IMR-90 (cell line): ENCODE measurements at regions not wholly inside any gene's neighbourhood (a gene's known extent, or its start where the extent isn't known, plus 50 kb on each side); places are given as distances from the start of the nearest gene placed in this dataset.

Experiments used
- ATAC-seq: fragments of 200-7000 bp; cut with Tn5 transposase; 2 replicates; pipeline ENCODE4 v1.9.1; 2020; ENCODE audit warnings: low read depth, mild to moderate bottlenecking, moderate library complexity
- BruUV-seq: library from RNA; stranded (reverse); fragments of 400-500 nt; replicated peaks from 2 replicates; lab custom pipeline; 2021; lab: Mats Ljungman, UMichigan
- CTCF ChIA-PET: fragments of 300-600 bp; formaldehyde crosslinking; extraction: SDS; loops from one replicate; lab custom pipeline; 2021; ENCODE audit warnings: antibody characterized with exemption; lab: Yijun Ruan, JAX
- POLR2A ChIA-PET: fragments of 300-600 bp; sonication (Branson Sonifier 250); formaldehyde crosslinking; loops from one replicate; lab custom pipeline; 2022; ENCODE audit warnings: antibody characterized with exemption; ENCODE audit not compliant: unreplicated experiment; lab: Charles Lee
- DNase-seq: peaks from one replicate; pipeline ENCODE4 v3.0.0; 2013
- H2AFZ ChIP-seq: replicated peaks from 2 replicates; pipeline ENCODE3; 2013; ENCODE audit warnings: low read length, mild to moderate bottlenecking; ENCODE audit not compliant: poor library complexity
- H2AK5ac ChIP-seq: 2 replicates; pipeline ENCODE4 v1.6.1; 2013; ENCODE audit warnings: low read depth, low read length, inconsistent platforms
- H2AK9ac ChIP-seq: replicated peaks from 2 replicates; pipeline ENCODE3; 2013; ENCODE audit warnings: mild to moderate bottlenecking, low read depth, low read length, moderate library complexity; ENCODE audit not compliant: poor library complexity
- H2BK120ac ChIP-seq: 2 replicates; pipeline ENCODE4 v1.6.1; 2013; ENCODE audit warnings: low read depth, low read length, inconsistent platforms
- H2BK15ac ChIP-seq: 3 replicates; pipeline ENCODE4 v1.6.1; 2013; ENCODE audit warnings: low read depth, low read length, inconsistent platforms
- H2BK20ac ChIP-seq: 2 replicates; pipeline ENCODE4 v1.6.1; 2013; ENCODE audit warnings: low read depth, mild to moderate bottlenecking, inconsistent platforms, low read length, moderate library complexity
- H2BK5ac ChIP-seq: 2 replicates; pipeline ENCODE4 v1.6.1; 2013; ENCODE audit warnings: mild to moderate bottlenecking, low read depth, low read length, inconsistent platforms; ENCODE audit not compliant: poor library complexity, severe bottlenecking
- H3K14ac ChIP-seq: replicated peaks from 2 replicates; pipeline ENCODE4 v1.6.1; 2013; ENCODE audit warnings: low read depth, low read length, inconsistent platforms
- H3K18ac ChIP-seq: 2 replicates; pipeline ENCODE4 v1.6.1; 2013; ENCODE audit warnings: low read depth, low read length, control low read depth
- H3K23ac ChIP-seq: 2 replicates; pipeline ENCODE4 v1.6.1; 2013; ENCODE audit warnings: low read depth, low read length, inconsistent platforms
- H3K27ac ChIP-seq: 2 replicates; pipeline ENCODE4 v1.5.1; 2013; ENCODE audit warnings: mild to moderate bottlenecking, control low read depth, low read length; ENCODE audit not compliant: insufficient read depth
- H3K27me3 ChIP-seq: 2 replicates; pipeline ENCODE4 v1.6.1; 2013; ENCODE audit warnings: low read length; ENCODE audit not compliant: control insufficient read depth, insufficient read depth
- H3K36me3 ChIP-seq: 2 replicates; pipeline ENCODE4 v1.6.1; 2013; ENCODE audit warnings: low read length, mixed read lengths; ENCODE audit not compliant: control insufficient read depth, insufficient read depth
- H3K4ac ChIP-seq: 2 replicates; pipeline ENCODE4 v1.6.1; 2013; ENCODE audit warnings: low read depth, low read length, inconsistent platforms
- H3K4me1 ChIP-seq: 2 replicates; pipeline ENCODE4 v1.6.1; 2013; ENCODE audit warnings: low read length, mixed read lengths; ENCODE audit not compliant: control insufficient read depth, insufficient read depth
- H3K4me2 ChIP-seq: 2 replicates; pipeline ENCODE4 v1.6.1; 2013; ENCODE audit warnings: low read depth, mild to moderate bottlenecking, control low read depth, low read length, moderate library complexity
- H3K4me3 ChIP-seq: 2 replicates; pipeline ENCODE4 v1.5.1; 2013; ENCODE audit warnings: low read depth, mild to moderate bottlenecking, control low read depth, low read length, moderate library complexity; ENCODE audit not compliant: insufficient read depth
- H3K56ac ChIP-seq: 2 replicates; pipeline ENCODE4 v1.6.1; 2013; ENCODE audit warnings: low read length, inconsistent platforms; ENCODE audit not compliant: insufficient read depth; ENCODE audit errors: extremely low read depth
- H3K79me1 ChIP-seq, 2 experiments: 2 replicates each; pipeline ENCODE4 v1.6.1; 2013; ENCODE audit warnings: low read length in 2 of 2, inconsistent platforms in 1 of 2, low read depth in 1 of 2
- H3K9ac ChIP-seq: 2 replicates; pipeline ENCODE4 v1.6.1; 2013; ENCODE audit warnings: low read depth, low read length, control low read depth
- H3K9me1 ChIP-seq: 2 replicates; pipeline ENCODE4 v1.6.1; 2013; ENCODE audit warnings: low read length, inconsistent platforms; ENCODE audit not compliant: insufficient read depth
- H3K9me3 ChIP-seq: 2 replicates; pipeline ENCODE4 v1.6.1; 2013; ENCODE audit warnings: low read length; ENCODE audit not compliant: control insufficient read depth, insufficient read depth
- H4K20me1 ChIP-seq: 2 replicates; pipeline ENCODE4 v1.6.1; 2013; ENCODE audit warnings: low read length, inconsistent platforms; ENCODE audit not compliant: insufficient read depth
- H4K5ac ChIP-seq: 2 replicates; pipeline ENCODE4 v1.6.1; 2013; ENCODE audit warnings: mild to moderate bottlenecking, low read depth, low read length, control low read depth
- H4K8ac ChIP-seq, 2 experiments: 2 replicates each; pipeline ENCODE4 v1.6.1; 2013; ENCODE audit warnings: low read depth in 2 of 2, low read length in 2 of 2, control low read depth in 1 of 2, inconsistent platforms in 1 of 2
- H4K91ac ChIP-seq: 2 replicates; pipeline ENCODE4 v1.6.1; 2013; ENCODE audit warnings: low read depth, low read length, inconsistent platforms; ENCODE audit not compliant: insufficient read depth
- CEBPB ChIP-seq: IDR thresholded peaks from 2 replicates; pipeline ENCODE4 v1.6.1; 2012; ENCODE audit warnings: low read depth, low read length, improper control_type of control experiment
- CHD1 ChIP-seq: IDR thresholded peaks from 2 replicates; pipeline ENCODE4 v1.6.1; 2012; ENCODE audit warnings: low read depth, low read length, improper control_type of control experiment
- MAZ ChIP-seq: IDR thresholded peaks from 2 replicates; pipeline ENCODE4 v1.6.1; 2012; ENCODE audit warnings: low read depth, mild to moderate bottlenecking, low read length, improper control_type of control experiment, moderate library complexity, borderline replicate concordance
- POLR2A ChIP-seq: IDR thresholded peaks from 2 replicates; pipeline ENCODE4 v1.6.1; 2012; ENCODE audit warnings: mild to moderate bottlenecking, low read depth, low read length
- RFX5 ChIP-seq: IDR thresholded peaks from 2 replicates; pipeline ENCODE4 v1.8.0; 2012; ENCODE audit warnings: low read depth, mild to moderate bottlenecking, low read length, moderate library complexity
- dilution Hi-C: fragments of 300-500 bp; cut with HindIII; formaldehyde crosslinking; loops from one replicate; pipeline ENCODE4 v1.14.3; 2018; ENCODE audit warnings: low sequenced_read_pairs; ENCODE audit not compliant: unreplicated experiment
- in situ Hi-C: fragments of 300-500 bp; cut with MboI; formaldehyde crosslinking; loops from 3 replicates; pipeline ENCODE4 v1.14.3; 2019; ENCODE audit warnings: low sequenced_read_pairs, inconsistent platforms, mixed read lengths
- intact Hi-C: fragments of 100-400 bp; cut with micrococcal nuclease; formaldehyde crosslinking; loops from 2 replicates; pipeline ENCODE4 v1.10.0; 2022

DNA sequence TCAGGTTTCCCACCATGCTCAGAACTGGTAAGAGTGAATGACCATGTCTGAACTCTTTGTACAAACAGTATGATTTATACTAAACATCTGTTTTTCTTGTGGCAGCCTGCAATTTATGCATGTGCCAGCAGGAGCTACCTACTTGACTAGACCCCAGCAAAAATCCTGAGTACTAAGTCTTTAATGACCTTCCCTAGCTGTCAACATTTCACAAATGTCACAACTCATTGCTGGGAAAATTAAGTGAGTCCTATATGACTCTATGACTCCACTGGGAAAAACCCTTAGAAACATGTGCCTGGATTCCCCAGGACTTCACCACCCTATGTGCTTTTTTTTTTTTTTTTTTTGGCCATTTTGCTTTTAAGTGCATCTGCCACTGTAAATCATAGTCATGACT lies 1225.8 kb downstream of the SUCLG1 start:
- Histone ChIP-seq H3K23ac (no peak overlapping the region), H3K14ac (no peak overlapping the region), H3K9me3 (no peaks in the 10 kb centered on the region), H3K79me1 (no peaks in the 10 kb centered on the region), H3K9ac (no peak overlapping the region), H2BK15ac (no peak overlapping the region), H2BK120ac (no peak overlapping the region), H3K4ac (no peak overlapping the region), H2BK5ac (no peak overlapping the region), H3K4me2 (no peak overlapping the region), H3K27ac (no peak overlapping the region), H4K5ac (no peak overlapping the region), H2AK5ac (no peak overlapping the region), H3K27me3 (no peaks in the 10 kb centered on the region), H2BK20ac (no peak overlapping the region), H3K18ac (no peak overlapping the region), H4K8ac (no peak overlapping the region), H3K36me3 (no peaks in the 10 kb centered on the region), H3K9me1 (no peaks in the 10 kb centered on the region), H3K4me3 (no peak overlapping the region), H4K91ac (no peak overlapping the region), H2AK9ac (no peak overlapping the region), H3K4me1 (no peaks in the 10 kb centered on the region), H3K56ac (no peak overlapping the region), H4K20me1 (no peaks in the 10 kb centered on the region), H2AFZ (no peak overlapping the region)
- dilution Hi-C loops = no loop called here
- no TSS peak for BruUV-seq
- DNase-seq (no peak), ATAC-seq (no peak)
- ChIA-PET POLR2A (no interaction called here), CTCF (no interaction called here)
- in situ Hi-C loops = loop anchor here (25.0 kb wide), 1 partner anchor 96 kb away; no protein-coding TSS in a partner anchor
- TF ChIP-seq CHD1 = no peak
- no peak for TF ChIP-seq CEBPB
- no peak for TF ChIP-seq POLR2A
- TF ChIP-seq RFX5 = no peak
- no peak for TF ChIP-seq MAZ
- intact Hi-C loops = no loop called here
